ENCODE measurements at regions not wholly inside any gene's neighbourhood (a gene's known extent, or its start where the extent isn't known, plus 50 kb on each side); places are given as distances from the start of the nearest gene placed in this dataset.

GRCh38 chr17:56030009-56030624 lies 123.2 kb upstream of the ANKFN1 start:
- Histone ChIP-seq H3K9me3 (no peaks in the 10 kb centered on the region), H3K27ac (no peak overlapping the region), H3K36me3 (no peaks in the 10 kb centered on the region), H3K27me3 (ENCODE audit: low read depth) (no peaks in the 10 kb centered on the region), H3K4me1 (no peaks in the 10 kb centered on the region), H3K4me3 (no peak overlapping the region)
- TF ChIP-seq CTCF (IDR thresholded peaks at IDR 0.05), result no peak
- DNase-seq (no peak), ATAC-seq (no peak)
- intact Hi-C loops (cut with DNase I), result no loop called here

DNA sequence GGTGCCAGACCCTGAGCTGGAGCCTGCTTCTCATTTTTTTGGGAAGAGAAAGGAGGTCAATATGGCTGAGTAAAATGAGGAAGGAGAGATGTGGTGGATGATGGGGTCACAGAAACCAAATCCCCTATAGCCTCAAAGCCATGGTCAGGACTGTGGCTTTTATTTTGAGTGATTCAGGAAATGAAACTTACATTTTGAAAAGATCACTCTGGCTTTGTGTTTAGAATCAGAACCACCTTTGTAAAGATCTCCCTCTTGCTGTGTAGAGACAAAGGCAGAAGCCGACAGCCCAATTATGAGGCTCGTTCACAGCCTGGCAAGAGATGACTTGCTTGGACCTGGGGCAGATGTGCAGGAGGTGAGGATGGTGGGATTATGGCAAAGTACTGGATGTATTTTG lies 121.6 kb upstream of the ANKFN1 start:
- DNase-seq, result no peak
- Histone ChIP-seq H3K9me3 (no peaks in the 10 kb centered on the region), H3K27ac (no peak overlapping the region), H3K4me1 (no peaks in the 10 kb centered on the region), H3K4me3 (no peak overlapping the region), H3K36me3 (no peaks in the 10 kb centered on the region), H3K27me3 (ENCODE audit: low read depth) (no peaks in the 10 kb centered on the region)
- intact Hi-C loops (cut with DNase I), result no loop called here
- no peak for TF ChIP-seq CTCF (IDR thresholded peaks at IDR 0.05)
- no peak for ATAC-seq

DNA sequence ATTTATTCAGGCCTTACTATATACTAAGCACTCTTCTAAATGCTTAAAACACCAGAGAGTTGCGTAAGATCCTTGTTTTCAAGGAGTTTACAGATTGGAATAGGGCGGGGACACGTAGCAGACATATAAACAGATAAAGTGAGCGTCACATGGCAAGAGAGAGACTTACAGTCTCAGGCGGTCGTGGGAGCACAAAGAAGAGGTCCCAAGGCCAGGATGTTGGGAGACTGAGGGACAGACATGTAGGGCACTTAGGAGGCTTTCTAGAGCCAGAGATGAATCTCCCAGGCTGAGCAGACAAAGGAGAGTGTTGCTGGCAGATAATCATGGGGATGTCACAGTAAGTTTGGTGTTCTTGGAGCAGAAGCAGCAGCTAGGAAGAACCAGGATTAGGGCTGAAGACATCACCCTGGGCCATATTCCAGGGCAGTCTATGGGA lies 119.1 kb upstream of the ANKFN1 start:
- Histone ChIP-seq H3K4me1 (no peaks in the 10 kb centered on the region), H3K27ac (peak overlapping the region; percentile 31), H3K36me3 (no peaks in the 10 kb centered on the region), H3K4me3 (no peak overlapping the region), H3K9me3 (no peaks in the 10 kb centered on the region), H3K27me3 (ENCODE audit: low read depth) (no peaks in the 10 kb centered on the region)
- no peak for DNase-seq
- ATAC-seq, result peak; percentile 66 to 81
- intact Hi-C loops (cut with DNase I), result no loop called here
- TF ChIP-seq CTCF (IDR thresholded peaks at IDR 0.05), result no peak

DNA sequence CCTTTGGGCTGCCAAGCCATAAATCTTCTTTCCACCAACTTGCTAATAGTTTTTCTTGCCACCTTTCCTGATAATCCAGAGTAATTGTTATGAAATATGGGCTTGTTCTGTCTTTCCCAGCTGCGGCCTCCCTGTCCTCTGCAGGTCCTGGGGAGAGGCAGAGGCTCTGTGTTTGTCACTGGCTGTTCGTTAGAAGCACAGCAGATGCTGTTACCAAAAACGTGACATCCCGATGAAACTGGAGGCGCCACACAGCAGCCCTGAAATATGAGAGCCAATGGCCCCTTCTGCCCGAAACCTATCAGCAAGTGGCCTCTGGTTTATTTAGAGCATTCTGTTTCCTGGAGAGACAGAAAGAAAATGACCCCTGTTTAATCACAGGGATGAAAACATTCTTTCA lies 115.1 kb upstream of the ANKFN1 start:
- intact Hi-C loops (cut with DNase I), result no loop called here
- Histone ChIP-seq H3K4me1 (no peaks in the 10 kb centered on the region), H3K9me3 (no peaks in the 10 kb centered on the region), H3K27ac (no peak overlapping the region), H3K4me3 (no peak overlapping the region), H3K36me3 (no peaks in the 10 kb centered on the region), H3K27me3 (ENCODE audit: low read depth) (no peaks in the 10 kb centered on the region)
- TF ChIP-seq CTCF (IDR thresholded peaks at IDR 0.05), result no peak
- ATAC-seq, result no peak
- DNase-seq, result no peak

- Histone ChIP-seq H3K9me3 (no peaks in the 10 kb centered on the region), H3K27me3 (ENCODE audit: low read depth) (no peaks in the 10 kb centered on the region), H3K4me1 (no peaks in the 10 kb centered on the region), H3K4me3 (no peak overlapping the region), H3K27ac (no peak overlapping the region), H3K36me3 (no peaks in the 10 kb centered on the region)
- no peak for ATAC-seq
- intact Hi-C loops (cut with DNase I), result no loop called here
- no peak for DNase-seq
- no peak for TF ChIP-seq CTCF (IDR thresholded peaks at IDR 0.05)
These were observed 107.4 kb upstream of the ANKFN1 start for GRCh38 chr17:56045872-56046271.

Data from lower lobe of right lung (tissue), 2 donors.